ENCODE measurements at regions not wholly inside any gene's neighbourhood (a gene's known extent, or its start where the extent isn't known, plus 50 kb on each side); places are given as distances from the start of the nearest gene placed in this dataset.

GRCh38 chr1:118589238-118589846 is 398.8 kb downstream of the TBX15 start:
- TF ChIP-seq SMC3 (IDR thresholded peaks at IDR 0.05; ENCODE audit: low read depth, low read length) (no peak), MXI1 (IDR thresholded peaks at IDR 0.05; ENCODE audit: borderline replicate concordance, low read depth, low read length) (no peak), RCOR1 (IDR thresholded peaks at IDR 0.05; ENCODE audit: insufficient replicate concordance, low read length) (no peak), CEBPB (IDR thresholded peaks at IDR 0.05; ENCODE audit: low read depth, low read length) (no peak), POLR2A (IDR thresholded peaks at IDR 0.05; ENCODE audit: low read depth, low read length) (no peak)
- dilution Hi-C loops (cut with HindIII; ENCODE audit: low sequenced_read_pairs, unreplicated experiment) = no loop called here
- H3K27ac ChIP-seq (ENCODE audit: insufficient read depth, low read length) = no peak overlapping the region
- no peak overlapping the region for H3K9ac ChIP-seq (ENCODE audit: low read depth, low read length)
- ChIA-PET CTCF (no interaction called here), POLR2A (ENCODE audit: unreplicated experiment) (no interaction called here)
- H3K23ac ChIP-seq (ENCODE audit: low read depth, low read length) = no peak overlapping the region
- H2AFZ ChIP-seq (replicated peaks; ENCODE audit: low read length, poor library complexity) = no peak overlapping the region
- no peaks in the 10 kb centered on the region for H4K20me1 ChIP-seq (ENCODE audit: insufficient read depth, low read length)
- no peak overlapping the region for H3K56ac ChIP-seq (ENCODE audit: extremely low read depth, insufficient read depth, low read length)
- H2AK9ac ChIP-seq (replicated peaks; ENCODE audit: low read depth, low read length, poor library complexity) = no peak overlapping the region
- H2BK5ac ChIP-seq (ENCODE audit: low read depth, low read length, poor library complexity, severe bottlenecking) = no peak overlapping the region
- no peak overlapping the region for H3K18ac ChIP-seq (ENCODE audit: low read depth, low read length)
- intact Hi-C loops (cut with micrococcal nuclease) = no loop called here
- no peak for ATAC-seq (ENCODE audit: low read depth)
- no peaks in the 10 kb centered on the region for H3K4me1 ChIP-seq (ENCODE audit: control insufficient read depth, insufficient read depth, low read length)
- H2AK5ac ChIP-seq (ENCODE audit: low read depth, low read length) = no peak overlapping the region
- no peak overlapping the region for H2BK15ac ChIP-seq (ENCODE audit: low read depth, low read length)
- no peaks in the 10 kb centered on the region for H3K9me1 ChIP-seq (ENCODE audit: insufficient read depth, low read length)
- H3K14ac ChIP-seq (replicated peaks; ENCODE audit: low read depth, low read length) = no peak overlapping the region
- H3K9me3 ChIP-seq (ENCODE audit: control insufficient read depth, insufficient read depth, low read length) = no peaks in the 10 kb centered on the region
- DNase-seq = no peak
- no peak overlapping the region for H3K4me3 ChIP-seq (ENCODE audit: insufficient read depth, low read depth, low read length)
- no peaks in the 10 kb centered on the region for H3K36me3 ChIP-seq (ENCODE audit: control insufficient read depth, insufficient read depth, low read length)
- H4K8ac ChIP-seq (ENCODE audit: low read depth in 2 of 2, low read length in 2 of 2) = no peak overlapping the region
- H3K27me3 ChIP-seq (ENCODE audit: control insufficient read depth, insufficient read depth, low read length) = no peaks in the 10 kb centered on the region
- H4K5ac ChIP-seq (ENCODE audit: low read depth, low read length) = no peak overlapping the region
- H2BK120ac ChIP-seq (ENCODE audit: low read depth, low read length) = no peak overlapping the region
- H3K79me1 ChIP-seq (ENCODE audit: low read depth in 1 of 2, low read length in 2 of 2) = no peaks in the 10 kb centered on the region
- H2BK20ac ChIP-seq (ENCODE audit: low read depth, low read length) = no peak overlapping the region
- in situ Hi-C loops (cut with MboI; ENCODE audit: low sequenced_read_pairs) = no loop called here
- no peak overlapping the region for H4K91ac ChIP-seq (ENCODE audit: insufficient read depth, low read depth, low read length)
- no peak overlapping the region for H3K4ac ChIP-seq (ENCODE audit: low read depth, low read length)
- no CpG with 5 or more reads among the region's 5 CpGs for WGBS, 2 experiments (ENCODE audit: extremely low coverage in 2 of 2, insufficient read length in 1 of 2)
- BruUV-seq (replicated peaks) = no TSS peak
- no peak overlapping the region for H3K4me2 ChIP-seq (ENCODE audit: low read depth, low read length)
